Ishikawa (cell line): ENCODE measurements at regions not wholly inside any gene's neighbourhood (a gene's known extent, or its start where the extent isn't known, plus 50 kb on each side); places are given as distances from the start of the nearest gene placed in this dataset.

Experiments used
- CREB1 ChIP-seq: IDR thresholded peaks from 2 replicates; pipeline ENCODE4 v1.6.1; 2012; ENCODE audit warnings: low read depth
- EGR1 ChIP-seq: IDR thresholded peaks from 2 replicates; pipeline ENCODE4 v1.6.1; 2012
- EP300 ChIP-seq: IDR thresholded peaks from 2 replicates; pipeline ENCODE4 v1.6.1; 2012; ENCODE audit warnings: borderline replicate concordance
- FOXM1 ChIP-seq: IDR thresholded peaks from 2 replicates; pipeline ENCODE4 v1.6.1; 2012; ENCODE audit warnings: low read depth, borderline replicate concordance
- MAX ChIP-seq: IDR thresholded peaks from 2 replicates; pipeline ENCODE4 v1.6.1; 2012
- NFIC ChIP-seq: IDR thresholded peaks from 2 replicates; pipeline ENCODE4 v1.6.1; 2012
- RAD21 ChIP-seq: IDR thresholded peaks from 2 replicates; pipeline ENCODE4 v1.6.1; 2012; ENCODE audit warnings: low read depth
- REST ChIP-seq: IDR thresholded peaks from 2 replicates; pipeline ENCODE4 v1.6.1; 2012; ENCODE audit warnings: low read depth, mild to moderate bottlenecking
- TAF1 ChIP-seq: IDR thresholded peaks from 2 replicates; pipeline ENCODE4 v1.6.1; 2012; ENCODE audit warnings: low read depth, mild to moderate bottlenecking
- TEAD4 ChIP-seq: IDR thresholded peaks from 2 replicates; pipeline ENCODE4 v1.6.1; 2012
- YY1 ChIP-seq: IDR thresholded peaks from 2 replicates; pipeline ENCODE4 v1.6.1; 2012; ENCODE audit warnings: low read depth
- TF ChIP-seq, protein P1 (sequence below): IDR thresholded peaks from 2 replicates; pipeline ENCODE4 v1.6.1; 2012

- TF ChIP-seq EP300 (no peak), TAF1 (no peak), RAD21 (no peak), FOXM1 (no peak), NFIC (no peak), REST (no peak), EGR1 (no peak), CREB1 (no peak), YY1 (no peak), TEAD4 (no peak), MAX (no peak)
- TF ChIP-seq, protein P1, sequence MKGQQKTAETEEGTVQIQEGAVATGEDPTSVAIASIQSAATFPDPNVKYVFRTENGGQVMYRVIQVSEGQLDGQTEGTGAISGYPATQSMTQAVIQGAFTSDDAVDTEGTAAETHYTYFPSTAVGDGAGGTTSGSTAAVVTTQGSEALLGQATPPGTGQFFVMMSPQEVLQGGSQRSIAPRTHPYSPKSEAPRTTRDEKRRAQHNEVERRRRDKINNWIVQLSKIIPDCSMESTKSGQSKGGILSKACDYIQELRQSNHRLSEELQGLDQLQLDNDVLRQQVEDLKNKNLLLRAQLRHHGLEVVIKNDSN, result no peak
Measured at GRCh38 chr1:30189818-30190500, 533.4 kb downstream of the MATN1 start.
